GM23248 (cell line): ENCODE measurements at regions not wholly inside any gene's neighbourhood (a gene's known extent, or its start where the extent isn't known, plus 50 kb on each side); places are given as distances from the start of the nearest gene placed in this dataset.

Source experiments
- EZH2 ChIP-seq: fragments of 200-600 bp; sonication (generic); IDR thresholded peaks from 2 replicates; pipeline ENCODE4 v1.6.1; 2018; ENCODE audit warnings: antibody characterized with exemption, mild to moderate bottlenecking; ENCODE audit not compliant: insufficient read depth, poor library complexity, severe bottlenecking
- EZH2phosphoT487 ChIP-seq: fragments of 200-600 bp; sonication (generic); IDR thresholded peaks from 2 replicates; pipeline ENCODE4 v1.6.1; 2018; ENCODE audit warnings: antibody characterized with exemption, moderate library complexity, mild to moderate bottlenecking, low read depth; ENCODE audit not compliant: insufficient read depth

GRCh38 chr13:64912141-64912540 is 2318.0 kb downstream of the PCDH9 start:
- TF ChIP-seq EZH2 (no peak), EZH2phosphoT487 (no peak)
